SK-N-SH treated with all-trans-retinoic acid at 6 μM for 48 hours (cell line): ENCODE measurements at regions not wholly inside any gene's neighbourhood (a gene's known extent, or its start where the extent isn't known, plus 50 kb on each side); places are given as distances from the start of the nearest gene placed in this dataset.

Experiments
- ATAC-seq: fragments of 200-7000 bp; cut with Tn5 transposase; 3 replicates; pipeline ENCODE4 v1.9.1; 2020; ENCODE audit warnings: mild to moderate bottlenecking, moderate library complexity
- ARNTL ChIP-seq: fragments of 450-650 bp; formaldehyde crosslinking; IDR thresholded peaks from 2 replicates; pipeline ENCODE4 v1.5.0; 2020; ENCODE audit warnings: low read depth, mild to moderate bottlenecking, moderate library complexity, borderline replicate concordance
- BACH2 ChIP-seq: fragments of 250-450 bp; sonication (Bioruptor Pico); IDR thresholded peaks from 2 replicates; pipeline ENCODE4 v1.9.0; 2021; ENCODE audit warnings: mild to moderate bottlenecking, borderline replicate concordance
- CSDC2 ChIP-seq: fragments of 250-450 bp; sonication (Bioruptor Pico); IDR thresholded peaks from 2 replicates; pipeline ENCODE4 v1.5.0; 2020; ENCODE audit warnings: mild to moderate bottlenecking, moderate library complexity
- ESRRG ChIP-seq: fragments of 250-450 bp; sonication (Bioruptor Pico); IDR thresholded peaks from 2 replicates; pipeline ENCODE4 v1.6.1; 2021; ENCODE audit warnings: mild to moderate bottlenecking
- GLIS3 ChIP-seq: fragments of 250-450 bp; sonication (Bioruptor Pico); IDR thresholded peaks from 2 replicates; pipeline ENCODE4 v1.5.0; 2020; ENCODE audit warnings: mild to moderate bottlenecking, moderate library complexity
- OSR1 ChIP-seq: fragments of 250-450 bp; sonication (Bioruptor Pico); IDR thresholded peaks from 2 replicates; pipeline ENCODE4 v1.8.0; 2022; ENCODE audit warnings: moderate library complexity, mild to moderate bottlenecking, inconsistent platforms
- PPARA ChIP-seq: fragments of 250-450 bp; sonication (Bioruptor Pico); IDR thresholded peaks from 2 replicates; pipeline ENCODE4 v1.5.0; 2020; ENCODE audit warnings: mild to moderate bottlenecking, borderline replicate concordance
- RARB ChIP-seq: fragments of 250-450 bp; sonication (Bioruptor Pico); IDR thresholded peaks from 2 replicates; pipeline ENCODE4 v1.8.0; 2021; ENCODE audit warnings: mild to moderate bottlenecking, moderate library complexity
- TCF4 ChIP-seq: fragments of 250-450 bp; sonication (Bioruptor Pico); IDR thresholded peaks from 2 replicates; pipeline ENCODE4 v1.8.0; 2021; ENCODE audit warnings: mild to moderate bottlenecking, moderate library complexity, borderline replicate concordance
- TOX ChIP-seq: fragments of 250-450 bp; sonication (Bioruptor Pico); IDR thresholded peaks from 2 replicates; pipeline ENCODE4 v1.8.0; 2021; ENCODE audit warnings: mild to moderate bottlenecking, moderate library complexity, borderline replicate concordance
- ZC3H10 ChIP-seq: fragments of 250-450 bp; sonication (Bioruptor Pico); IDR thresholded peaks from 2 replicates; pipeline ENCODE4 v1.5.1; 2021; ENCODE audit warnings: mild to moderate bottlenecking, moderate library complexity
- ZFP3 ChIP-seq: fragments of 250-450 bp; sonication (Bioruptor Pico); IDR thresholded peaks from 2 replicates; pipeline ENCODE4 v1.5.0; 2020; ENCODE audit warnings: mild to moderate bottlenecking, moderate library complexity
- ZFP30 ChIP-seq: fragments of 450-650 bp; formaldehyde crosslinking; IDR thresholded peaks from 2 replicates; pipeline ENCODE4 v1.5.0; 2022; ENCODE audit warnings: mild to moderate bottlenecking, moderate library complexity
- ZNF565 ChIP-seq: fragments of 450-650 bp; formaldehyde crosslinking; conservative IDR thresholded peaks from 2 replicates; pipeline ENCODE4 v1.5.0; 2020; ENCODE audit warnings: low read depth, mild to moderate bottlenecking, moderate library complexity
- ZNF70 ChIP-seq: fragments of 450-650 bp; formaldehyde crosslinking; IDR thresholded peaks from 2 replicates; pipeline ENCODE4 v1.5.0; 2020; ENCODE audit warnings: mild to moderate bottlenecking, moderate library complexity
- ZNF8 ChIP-seq: fragments of 450-650 bp; formaldehyde crosslinking; IDR thresholded peaks from 2 replicates; pipeline ENCODE4 v1.5.0; 2020; ENCODE audit warnings: mild to moderate bottlenecking, moderate library complexity
- TF ChIP-seq, protein P1 (sequence below): fragments of 250-450 bp; sonication (Bioruptor Pico); IDR thresholded peaks from 2 replicates; pipeline ENCODE4 v1.5.0; 2020; ENCODE audit warnings: mild to moderate bottlenecking, moderate library complexity
- TF ChIP-seq, protein P2 (sequence below): fragments of 250-450 bp; sonication (Bioruptor Pico); IDR thresholded peaks from 2 replicates; pipeline ENCODE4 v1.5.1; 2020; ENCODE audit warnings: low read depth, mild to moderate bottlenecking, moderate library complexity
- TF ChIP-seq, protein P3 (sequence below): fragments of 250-450 bp; sonication (Bioruptor Pico); IDR thresholded peaks from 2 replicates; pipeline ENCODE4 v1.8.0; 2021; ENCODE audit warnings: low read depth, mild to moderate bottlenecking, moderate library complexity, borderline replicate concordance
- TF ChIP-seq, protein P4 (sequence below): fragments of 250-450 bp; sonication (Bioruptor Pico); IDR thresholded peaks from 2 replicates; pipeline ENCODE4 v1.8.0; 2020; ENCODE audit warnings: mild to moderate bottlenecking, moderate library complexity, borderline replicate concordance
- TF ChIP-seq, protein P5 (sequence below): fragments of 250-450 bp; sonication (Bioruptor Pico); IDR thresholded peaks from 2 replicates; pipeline ENCODE4 v1.5.1; 2021; ENCODE audit warnings: mild to moderate bottlenecking, moderate library complexity

DNA sequence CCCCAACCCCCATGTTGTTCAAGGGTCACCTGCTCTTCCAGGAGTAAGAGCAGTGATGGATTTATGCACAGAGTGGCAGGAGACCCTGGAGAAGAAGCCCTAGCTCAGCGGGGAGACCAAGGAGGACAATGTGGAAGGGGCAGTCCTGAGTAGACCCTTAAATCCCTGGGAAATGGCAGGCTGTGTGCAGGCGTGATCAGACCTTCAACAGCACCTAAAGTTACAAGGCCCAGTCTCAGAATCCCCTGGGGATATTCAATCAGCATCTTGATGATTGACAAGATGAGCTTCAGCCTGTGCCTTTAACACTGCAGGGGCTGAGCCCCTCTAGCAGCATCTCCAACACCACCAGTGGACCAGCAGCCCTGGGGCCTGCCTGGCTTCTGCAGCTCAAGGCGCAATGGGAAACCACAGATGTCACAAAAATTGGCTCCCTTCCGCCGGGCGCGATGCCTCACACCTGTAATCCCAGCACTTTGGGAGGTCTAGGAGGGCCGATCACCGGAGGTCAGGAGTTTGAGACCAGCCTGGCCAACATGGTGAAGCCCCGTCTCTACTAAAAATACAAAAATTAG, 60.4 kb downstream of the IRF2BP2 start:
- ATAC-seq, result no peak
- TF ChIP-seq ZFP30 (CRISPR knock-in tag), result no peak
- no peak for TF ChIP-seq BACH2 (CRISPR knock-in tag)
- TF ChIP-seq OSR1 (CRISPR knock-in tag), result no peak
- TF ChIP-seq GLIS3 (CRISPR knock-in tag), result no peak
- TF ChIP-seq ZNF70 (CRISPR knock-in tag), result no peak
- no peak for TF ChIP-seq ZC3H10 (CRISPR knock-in tag)
- TF ChIP-seq TOX (CRISPR knock-in tag), result no peak
- no peak for TF ChIP-seq PPARA (CRISPR knock-in tag)
- TF ChIP-seq ZFP3 (CRISPR knock-in tag), result no peak
- TF ChIP-seq, protein P1, sequence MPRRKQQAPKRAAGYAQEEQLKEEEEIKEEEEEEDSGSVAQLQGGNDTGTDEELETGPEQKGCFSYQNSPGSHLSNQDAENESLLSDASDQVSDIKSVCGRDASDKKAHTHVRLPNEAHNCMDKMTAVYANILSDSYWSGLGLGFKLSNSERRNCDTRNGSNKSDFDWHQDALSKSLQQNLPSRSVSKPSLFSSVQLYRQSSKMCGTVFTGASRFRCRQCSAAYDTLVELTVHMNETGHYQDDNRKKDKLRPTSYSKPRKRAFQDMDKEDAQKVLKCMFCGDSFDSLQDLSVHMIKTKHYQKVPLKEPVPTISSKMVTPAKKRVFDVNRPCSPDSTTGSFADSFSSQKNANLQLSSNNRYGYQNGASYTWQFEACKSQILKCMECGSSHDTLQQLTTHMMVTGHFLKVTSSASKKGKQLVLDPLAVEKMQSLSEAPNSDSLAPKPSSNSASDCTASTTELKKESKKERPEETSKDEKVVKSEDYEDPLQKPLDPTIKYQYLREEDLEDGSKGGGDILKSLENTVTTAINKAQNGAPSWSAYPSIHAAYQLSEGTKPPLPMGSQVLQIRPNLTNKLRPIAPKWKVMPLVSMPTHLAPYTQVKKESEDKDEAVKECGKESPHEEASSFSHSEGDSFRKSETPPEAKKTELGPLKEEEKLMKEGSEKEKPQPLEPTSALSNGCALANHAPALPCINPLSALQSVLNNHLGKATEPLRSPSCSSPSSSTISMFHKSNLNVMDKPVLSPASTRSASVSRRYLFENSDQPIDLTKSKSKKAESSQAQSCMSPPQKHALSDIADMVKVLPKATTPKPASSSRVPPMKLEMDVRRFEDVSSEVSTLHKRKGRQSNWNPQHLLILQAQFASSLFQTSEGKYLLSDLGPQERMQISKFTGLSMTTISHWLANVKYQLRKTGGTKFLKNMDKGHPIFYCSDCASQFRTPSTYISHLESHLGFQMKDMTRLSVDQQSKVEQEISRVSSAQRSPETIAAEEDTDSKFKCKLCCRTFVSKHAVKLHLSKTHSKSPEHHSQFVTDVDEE (CRISPR knock-in tag), result no peak
- no peak for TF ChIP-seq ESRRG (CRISPR knock-in tag)
- TF ChIP-seq TCF4, result no peak
- TF ChIP-seq ZNF565, result no peak
- no peak for TF ChIP-seq RARB (CRISPR knock-in tag)
- no peak for TF ChIP-seq ZNF8 (CRISPR knock-in tag)
- TF ChIP-seq, protein P2, sequence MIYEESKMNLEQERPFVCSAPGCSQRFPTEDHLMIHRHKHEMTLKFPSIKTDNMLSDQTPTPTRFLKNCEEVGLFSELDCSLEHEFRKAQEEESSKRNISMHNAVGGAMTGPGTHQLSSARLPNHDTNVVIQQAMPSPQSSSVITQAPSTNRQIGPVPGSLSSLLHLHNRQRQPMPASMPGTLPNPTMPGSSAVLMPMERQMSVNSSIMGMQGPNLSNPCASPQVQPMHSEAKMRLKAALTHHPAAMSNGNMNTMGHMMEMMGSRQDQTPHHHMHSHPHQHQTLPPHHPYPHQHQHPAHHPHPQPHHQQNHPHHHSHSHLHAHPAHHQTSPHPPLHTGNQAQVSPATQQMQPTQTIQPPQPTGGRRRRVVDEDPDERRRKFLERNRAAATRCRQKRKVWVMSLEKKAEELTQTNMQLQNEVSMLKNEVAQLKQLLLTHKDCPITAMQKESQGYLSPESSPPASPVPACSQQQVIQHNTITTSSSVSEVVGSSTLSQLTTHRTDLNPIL, result no peak
- TF ChIP-seq, protein P3, sequence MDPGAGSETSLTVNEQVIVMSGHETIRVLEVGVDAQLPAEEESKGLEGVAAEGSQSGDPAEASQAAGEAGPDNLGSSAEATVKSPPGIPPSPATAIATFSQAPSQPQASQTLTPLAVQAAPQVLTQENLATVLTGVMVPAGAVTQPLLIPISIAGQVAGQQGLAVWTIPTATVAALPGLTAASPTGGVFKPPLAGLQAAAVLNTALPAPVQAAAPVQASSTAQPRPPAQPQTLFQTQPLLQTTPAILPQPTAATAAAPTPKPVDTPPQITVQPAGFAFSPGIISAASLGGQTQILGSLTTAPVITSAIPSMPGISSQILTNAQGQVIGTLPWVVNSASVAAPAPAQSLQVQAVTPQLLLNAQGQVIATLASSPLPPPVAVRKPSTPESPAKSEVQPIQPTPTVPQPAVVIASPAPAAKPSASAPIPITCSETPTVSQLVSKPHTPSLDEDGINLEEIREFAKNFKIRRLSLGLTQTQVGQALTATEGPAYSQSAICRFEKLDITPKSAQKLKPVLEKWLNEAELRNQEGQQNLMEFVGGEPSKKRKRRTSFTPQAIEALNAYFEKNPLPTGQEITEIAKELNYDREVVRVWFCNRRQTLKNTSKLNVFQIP (CRISPR knock-in tag), result no peak
- TF ChIP-seq, all 23 proteins: peak for 0

DNA sequence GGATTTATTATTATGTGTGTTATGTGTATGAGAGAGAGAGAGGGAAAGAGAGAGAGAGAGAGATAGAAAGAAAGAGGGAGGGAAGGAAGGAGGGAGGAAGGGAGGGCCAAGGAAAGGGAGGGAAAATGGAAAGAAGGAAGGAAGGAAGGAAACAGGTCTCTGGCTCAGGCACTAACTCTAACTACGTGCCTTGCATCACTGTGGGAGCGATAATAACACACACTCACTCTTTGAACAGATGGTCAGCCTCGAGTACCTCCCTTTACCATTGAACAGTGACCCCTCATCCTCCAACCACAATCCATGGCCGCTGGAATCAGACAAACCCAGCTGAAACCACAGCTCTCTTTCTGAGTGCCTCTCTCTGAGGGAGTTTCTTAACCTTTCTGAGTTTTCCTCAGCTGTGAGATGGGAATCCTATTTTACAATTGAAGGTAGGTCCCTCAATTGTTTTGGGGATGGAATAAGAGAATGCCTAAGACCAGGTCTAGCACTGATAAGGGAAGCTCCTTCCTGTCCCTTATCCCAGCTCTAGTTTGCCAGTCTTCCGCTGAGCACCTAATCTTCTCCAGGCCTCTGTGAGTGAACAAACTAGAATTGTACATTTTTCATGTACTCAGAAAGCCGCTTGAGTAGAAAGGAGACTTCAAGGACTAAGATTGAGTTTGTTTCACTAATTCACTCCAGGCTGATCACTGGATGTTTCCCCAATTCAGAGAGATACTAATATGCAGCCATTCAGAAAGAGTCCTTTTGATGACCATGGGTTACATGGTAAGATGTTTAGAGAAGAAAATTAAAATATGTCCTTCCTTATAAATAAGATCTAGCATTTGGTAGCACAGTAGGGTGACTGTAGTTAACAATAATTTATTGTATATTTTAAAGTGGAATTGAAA, 62.8 kb downstream of the IRF2BP2 start:
- TF ChIP-seq, protein P3 (CRISPR knock-in tag), result no peak
- no peak for TF ChIP-seq OSR1 (CRISPR knock-in tag)
- no peak for TF ChIP-seq CSDC2 (CRISPR knock-in tag)
- TF ChIP-seq ZNF70 (CRISPR knock-in tag), result no peak
- no peak for ATAC-seq

DNA sequence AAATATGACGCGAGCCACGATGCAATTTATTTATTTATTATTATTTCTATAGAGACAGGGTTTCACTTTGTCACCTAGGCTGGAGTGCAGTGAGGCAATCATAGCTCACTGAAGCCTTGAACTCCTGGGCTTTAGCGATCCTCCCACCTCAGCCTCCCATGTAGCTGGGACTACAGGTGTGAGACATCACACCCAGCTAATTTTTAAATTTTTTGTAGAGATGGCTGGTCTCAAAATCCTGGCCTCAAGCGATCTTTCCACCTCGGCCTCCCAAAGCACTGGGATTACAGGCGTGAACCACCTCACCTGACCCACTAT, 63.6 kb downstream of the IRF2BP2 start:
- TF ChIP-seq PPARA (CRISPR knock-in tag) (no peak), CSDC2 (CRISPR knock-in tag) (no peak), ZFP30 (CRISPR knock-in tag) (no peak), TOX (CRISPR knock-in tag) (no peak), RARB (CRISPR knock-in tag) (no peak), ZFP3 (CRISPR knock-in tag) (no peak), BACH2 (CRISPR knock-in tag) (no peak), ARNTL (CRISPR knock-in tag) (no peak), ZNF8 (CRISPR knock-in tag) (no peak), ZNF565 (no peak)
- TF ChIP-seq, protein P4, sequence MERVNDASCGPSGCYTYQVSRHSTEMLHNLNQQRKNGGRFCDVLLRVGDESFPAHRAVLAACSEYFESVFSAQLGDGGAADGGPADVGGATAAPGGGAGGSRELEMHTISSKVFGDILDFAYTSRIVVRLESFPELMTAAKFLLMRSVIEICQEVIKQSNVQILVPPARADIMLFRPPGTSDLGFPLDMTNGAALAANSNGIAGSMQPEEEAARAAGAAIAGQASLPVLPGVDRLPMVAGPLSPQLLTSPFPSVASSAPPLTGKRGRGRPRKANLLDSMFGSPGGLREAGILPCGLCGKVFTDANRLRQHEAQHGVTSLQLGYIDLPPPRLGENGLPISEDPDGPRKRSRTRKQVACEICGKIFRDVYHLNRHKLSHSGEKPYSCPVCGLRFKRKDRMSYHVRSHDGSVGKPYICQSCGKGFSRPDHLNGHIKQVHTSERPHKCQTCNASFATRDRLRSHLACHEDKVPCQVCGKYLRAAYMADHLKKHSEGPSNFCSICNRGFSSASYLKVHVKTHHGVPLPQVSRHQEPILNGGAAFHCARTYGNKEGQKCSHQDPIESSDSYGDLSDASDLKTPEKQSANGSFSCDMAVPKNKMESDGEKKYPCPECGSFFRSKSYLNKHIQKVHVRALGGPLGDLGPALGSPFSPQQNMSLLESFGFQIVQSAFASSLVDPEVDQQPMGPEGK, result no peak
- TF ChIP-seq, protein P5, sequence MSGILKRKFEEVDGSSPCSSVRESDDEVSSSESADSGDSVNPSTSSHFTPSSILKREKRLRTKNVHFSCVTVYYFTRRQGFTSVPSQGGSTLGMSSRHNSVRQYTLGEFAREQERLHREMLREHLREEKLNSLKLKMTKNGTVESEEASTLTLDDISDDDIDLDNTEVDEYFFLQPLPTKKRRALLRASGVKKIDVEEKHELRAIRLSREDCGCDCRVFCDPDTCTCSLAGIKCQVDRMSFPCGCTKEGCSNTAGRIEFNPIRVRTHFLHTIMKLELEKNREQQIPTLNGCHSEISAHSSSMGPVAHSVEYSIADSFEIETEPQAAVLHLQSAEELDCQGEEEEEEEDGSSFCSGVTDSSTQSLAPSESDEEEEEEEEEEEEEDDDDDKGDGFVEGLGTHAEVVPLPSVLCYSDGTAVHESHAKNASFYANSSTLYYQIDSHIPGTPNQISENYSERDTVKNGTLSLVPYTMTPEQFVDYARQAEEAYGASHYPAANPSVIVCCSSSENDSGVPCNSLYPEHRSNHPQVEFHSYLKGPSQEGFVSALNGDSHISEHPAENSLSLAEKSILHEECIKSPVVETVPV (CRISPR knock-in tag), result no peak
- no peak for ATAC-seq
